Fibroblast of skin of scalp (primary cell): ENCODE measurements at regions not wholly inside any gene's neighbourhood (a gene's known extent, or its start where the extent isn't known, plus 50 kb on each side); places are given as distances from the start of the nearest gene placed in this dataset.

Experiments
- DNase-seq: peaks from one replicate; pipeline ENCODE4 v3.0.0-alpha.2; 2013

DNA sequence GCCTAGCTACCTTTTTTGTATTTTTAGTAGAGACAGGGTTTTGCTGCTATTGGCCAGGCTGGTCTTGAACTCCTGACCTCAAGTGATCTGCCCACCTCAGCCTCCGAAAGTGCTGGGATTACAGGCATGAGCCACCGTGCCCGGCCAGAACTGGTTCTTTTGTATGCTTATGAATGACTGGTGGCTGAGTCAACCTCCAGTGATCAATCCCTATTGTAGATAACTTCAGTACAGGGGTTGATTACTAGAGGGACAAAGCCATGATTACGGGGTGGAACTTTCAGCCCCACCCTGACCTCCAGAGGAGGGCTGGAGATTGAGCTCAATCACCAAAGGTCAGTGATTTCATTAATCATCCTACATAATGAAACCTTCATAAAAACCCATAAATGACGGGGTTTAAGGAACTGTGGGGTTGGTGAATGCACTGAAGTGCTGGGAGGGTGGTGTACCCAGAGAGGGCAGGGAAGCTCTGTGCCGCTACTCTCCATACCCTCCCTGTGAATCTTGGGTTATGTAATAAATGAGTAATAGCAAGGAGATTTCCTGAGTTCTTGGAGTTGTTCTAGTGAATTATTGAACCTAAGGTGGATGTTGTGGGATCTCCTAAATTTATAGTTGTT lies 281.8 kb upstream of the CXCR4 start:
- DNase-seq: no peak

- DNase-seq: no peak
Measured at GRCh38 chr2:136395582-136395981, 277.6 kb upstream of the CXCR4 start.

DNA sequence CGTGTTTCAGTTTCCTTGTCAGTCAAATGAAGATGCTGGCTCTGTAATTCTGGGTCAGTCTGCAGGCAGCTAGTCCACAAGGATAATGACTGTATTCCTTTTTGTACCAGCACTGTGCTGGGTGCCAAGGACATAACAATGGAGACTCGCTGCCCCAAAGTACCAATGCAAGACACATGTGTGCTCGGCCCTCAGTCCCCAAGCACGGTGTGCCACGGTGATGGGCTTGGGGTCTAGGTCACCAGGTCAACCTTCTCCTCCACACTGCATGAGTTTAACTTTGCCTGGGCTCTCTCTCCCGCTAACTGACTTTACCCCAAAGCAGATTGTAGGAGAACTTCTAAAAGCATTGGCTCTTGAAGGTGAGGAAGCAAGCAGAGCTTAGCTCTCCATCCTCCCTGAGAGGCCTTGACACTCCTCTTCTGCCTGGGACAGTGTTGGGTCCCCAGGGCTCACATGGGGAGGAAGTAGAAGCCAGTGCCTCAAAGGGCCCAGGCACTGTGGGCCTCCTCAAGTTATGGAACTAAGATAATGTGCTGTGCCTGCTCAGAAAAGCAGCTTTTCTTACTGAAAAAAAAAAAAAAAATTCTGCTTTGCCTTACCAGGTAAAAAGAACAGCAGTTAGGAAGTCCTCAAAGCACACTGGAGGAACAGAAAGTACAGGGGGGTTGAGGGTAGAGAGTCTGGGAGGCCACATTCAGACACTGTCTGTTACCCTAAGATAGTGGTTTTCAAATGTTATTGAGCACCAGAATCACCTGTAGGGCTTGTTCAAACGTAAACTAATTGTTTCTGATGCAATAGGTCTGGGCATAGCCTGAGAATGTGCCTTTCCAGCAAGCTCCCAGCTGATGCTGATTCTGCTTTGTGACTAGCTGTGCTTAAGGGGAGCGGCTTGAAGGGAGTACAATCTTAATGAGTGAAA lies 276.4 kb upstream of the CXCR4 start:
- DNase-seq: no peak

- no peak for DNase-seq
Measured at GRCh38 chr2:136393514-136393913, 275.6 kb upstream of the CXCR4 start.

DNA sequence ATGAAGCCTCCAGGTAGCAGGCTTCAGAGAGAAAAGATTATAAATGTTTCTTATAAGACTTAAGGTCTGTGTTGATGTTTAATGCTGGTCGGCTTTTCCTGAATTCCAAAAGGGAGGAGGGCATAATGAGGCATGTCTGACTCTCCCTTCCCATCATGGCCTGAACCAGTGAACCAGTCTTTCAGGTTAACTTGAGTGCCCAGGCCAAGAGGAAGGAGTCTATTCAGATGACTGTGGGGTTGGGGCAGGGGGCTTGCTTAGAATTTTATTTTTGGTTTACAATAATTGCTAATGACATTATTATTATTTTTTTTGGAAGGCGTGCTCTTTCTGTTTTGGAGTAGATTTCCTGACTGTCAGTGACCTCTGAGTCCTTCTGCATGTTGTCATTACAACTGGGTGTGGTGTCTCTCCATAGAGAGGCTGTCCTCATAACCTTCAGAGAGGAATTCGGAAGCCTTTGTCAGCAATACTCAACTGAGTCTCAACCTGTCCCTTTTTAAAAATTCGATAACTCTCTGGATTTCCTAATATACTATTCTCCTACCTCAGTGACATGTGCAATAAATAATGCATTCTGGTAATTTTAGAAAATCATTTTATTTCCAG lies 275.1 kb upstream of the CXCR4 start:
- no peak for DNase-seq

GRCh38 chr2:136389809-136390208 lies 271.9 kb upstream of the CXCR4 start:
- no peak for DNase-seq

- DNase-seq: no peak
Measured at GRCh38 chr2:136386046-136386445, 268.1 kb upstream of the CXCR4 start.

- DNase-seq: peak; percentile 22
Measured at GRCh38 chr2:136384531-136385303, 266.8 kb upstream of the CXCR4 start.

- no peak for DNase-seq
Measured at GRCh38 chr2:136383167-136383566, 265.2 kb upstream of the CXCR4 start.

GRCh38 chr2:136381722-136382633 lies 264.0 kb upstream of the CXCR4 start:
- DNase-seq: no peak

- DNase-seq: no peak
Measured at GRCh38 chr2:136381245-136381644, 263.3 kb upstream of the CXCR4 start.

DNA sequence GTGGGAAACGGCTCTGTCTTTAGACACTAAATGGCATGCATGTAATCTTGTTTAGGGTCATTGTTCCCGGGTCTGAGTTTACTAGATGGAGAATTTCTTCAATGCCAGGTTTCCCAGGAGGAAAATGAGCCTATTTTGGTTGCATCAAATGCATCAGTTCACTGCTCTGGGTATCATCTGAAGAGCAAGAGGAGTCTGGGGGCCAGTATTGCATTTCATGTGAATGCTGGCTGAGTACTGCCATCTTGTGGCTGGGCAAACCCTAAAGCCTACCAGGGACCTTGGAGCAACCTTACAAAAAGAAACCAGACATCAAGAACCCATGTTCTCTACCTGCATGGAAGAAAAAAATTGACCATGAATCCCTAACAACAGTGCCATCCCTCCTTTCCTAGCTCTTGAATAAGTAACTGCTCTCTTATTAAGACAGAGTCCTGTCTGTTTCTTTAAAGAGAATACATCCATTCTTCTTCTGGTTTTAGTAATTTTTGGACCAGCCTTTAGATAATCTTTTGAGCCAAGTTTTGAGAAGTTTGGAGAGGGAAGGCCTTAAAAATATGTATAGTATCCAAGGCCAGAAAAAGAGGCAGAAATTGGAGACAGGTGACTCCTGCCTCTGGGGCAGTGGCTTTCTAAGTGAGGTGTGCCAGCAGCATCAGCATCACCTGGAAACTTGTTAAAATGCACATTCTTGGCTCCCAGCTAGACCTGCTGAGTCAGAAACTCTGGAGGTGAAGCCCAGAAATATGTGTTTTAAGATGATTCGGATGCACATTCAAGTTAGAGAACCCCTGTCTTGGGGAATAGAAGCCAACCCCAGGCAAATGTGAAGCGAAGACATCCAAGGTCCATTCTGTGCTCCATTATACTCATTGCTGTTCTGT lies 261.0 kb upstream of the CXCR4 start:
- peak; percentile 39 for DNase-seq

GRCh38 chr2:136377423-136378382 lies 259.8 kb upstream of the CXCR4 start:
- DNase-seq: no peak

DNA sequence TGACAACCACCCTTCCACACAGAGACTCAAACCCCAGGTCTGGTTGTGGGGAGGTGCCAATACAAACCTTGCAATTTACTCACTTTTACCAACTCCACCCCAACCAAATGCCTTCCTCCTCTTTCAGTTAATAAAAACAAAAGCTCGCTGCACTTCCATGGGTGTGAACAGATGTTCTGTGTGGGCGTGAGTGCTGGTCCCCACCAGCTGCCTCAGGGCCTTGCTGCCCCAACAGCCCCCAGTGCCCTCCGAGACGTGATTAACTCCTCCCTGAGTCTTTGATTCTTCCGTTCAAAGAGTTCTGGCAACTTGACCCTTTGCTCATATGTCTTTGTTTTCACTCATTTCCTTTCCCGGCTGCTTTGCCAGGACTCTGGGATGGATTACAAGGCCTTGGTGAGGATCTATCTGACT lies 258.9 kb upstream of the CXCR4 start:
- DNase-seq: no peak

GRCh38 chr2:136376211-136376610 lies 258.3 kb upstream of the CXCR4 start:
- DNase-seq: no peak

DNA sequence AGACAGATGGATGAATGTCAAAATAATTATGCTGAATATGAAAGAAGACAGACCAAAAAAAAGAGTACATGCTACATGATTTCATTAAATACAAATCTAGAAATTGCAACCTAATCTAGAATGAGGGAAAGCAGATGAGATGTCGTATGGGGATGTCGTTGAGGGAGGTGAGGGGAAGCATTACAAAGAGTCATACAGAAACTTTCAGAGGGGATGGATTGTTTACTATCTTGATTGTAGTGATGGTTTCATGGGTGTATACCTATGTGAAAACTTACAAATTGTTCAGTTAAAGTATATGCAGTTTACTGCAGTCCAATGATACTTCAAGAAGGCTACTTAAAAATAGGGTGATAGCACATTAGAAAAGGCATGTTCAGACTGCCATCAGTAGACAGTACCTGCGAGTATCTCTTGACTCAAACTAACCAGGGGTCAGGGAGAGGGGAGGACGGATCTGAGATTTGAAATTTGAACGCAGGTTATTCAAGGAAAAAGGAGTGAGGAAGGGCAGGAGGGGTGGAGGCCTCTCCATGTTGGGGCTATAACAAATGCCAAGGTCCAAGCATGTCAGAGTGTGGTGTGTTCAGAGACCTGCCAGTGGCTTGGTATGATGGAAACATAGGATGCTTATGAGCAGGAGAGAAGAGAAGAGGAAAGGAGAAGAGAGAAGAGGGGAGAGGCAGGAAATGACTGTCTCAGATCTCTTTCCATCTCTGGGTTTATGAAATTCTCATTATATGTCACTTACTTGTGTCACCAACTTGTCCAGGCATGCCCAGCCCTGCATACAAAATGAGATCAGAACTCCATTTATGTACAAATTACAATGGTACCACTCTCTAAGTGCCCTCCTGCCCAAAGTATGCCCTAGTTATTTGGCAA lies 257.3 kb upstream of the CXCR4 start:
- DNase-seq: no peak

DNA sequence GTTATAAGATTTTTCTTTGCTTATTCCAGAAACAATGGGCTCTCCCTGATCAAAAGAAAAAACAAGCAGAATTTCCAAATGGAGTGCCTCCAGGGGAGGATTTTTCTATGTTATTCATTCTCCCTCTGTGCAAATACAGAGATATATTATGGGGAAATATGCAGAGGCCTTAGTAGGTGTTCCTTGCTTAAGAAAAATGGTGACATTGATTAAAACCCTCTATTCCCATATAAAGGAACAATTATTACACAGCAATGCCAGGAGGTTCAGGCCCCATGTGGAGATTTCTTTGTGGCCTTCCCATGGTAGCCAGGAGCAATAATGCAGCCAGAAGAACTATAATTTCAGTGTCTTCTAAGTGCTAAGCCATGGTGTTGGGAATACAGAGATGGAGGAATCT lies 255.9 kb upstream of the CXCR4 start:
- no peak for DNase-seq

- no peak for DNase-seq
Measured at GRCh38 chr2:136373029-136373428, 255.1 kb upstream of the CXCR4 start.
